Adrenal gland (tissue), 9 donors: ENCODE measurements at regions not wholly inside any gene's neighbourhood (a gene's known extent, or its start where the extent isn't known, plus 50 kb on each side); places are given as distances from the start of the nearest gene placed in this dataset.
"Not testable (repeated sequence)": the region's sequence is repeated elsewhere in the genome, so short reads cannot be mapped to it uniquely, and the experiment has no call there.

Experiments used
- DNase-seq, 7 donors: peaks; one replicate each; pipeline ENCODE4 v3.0.0-alpha.2; 2019 to 2020
- H3K27ac ChIP-seq, 5 donors: fragments of 200-600 bp; sonication (generic) in 4 of 5; 1 replicate in 3 of 5; 2 replicates in 2 of 5; pipeline versions ENCODE4 v1.5.1 to v1.8.0; 2016 to 2020; ENCODE audit warnings: mild to moderate bottlenecking in 1 of 5
- H3K27me3 ChIP-seq: fragments of 200-600 bp; 2 replicates; pipeline ENCODE4 v1.8.0; 2021
- H3K36me3 ChIP-seq, 2 donors: fragments of 200-600 bp; replicated peaks in 1 of 2; 1 replicate in 1 of 2; 2 replicates in 1 of 2; pipeline versions ENCODE4 v1.5.1 to v1.8.0; 2018 to 2022
- H3K4me1 ChIP-seq, 2 donors: fragments of 200-600 bp; replicated peaks in 1 of 2; 1 replicate in 1 of 2; 2 replicates in 1 of 2; pipeline versions ENCODE4 v1.5.1 to v1.8.0; 2018 to 2021
- H3K4me3 ChIP-seq, 4 donors: fragments of 200-600 bp; sonication (generic) in 3 of 4; one replicate each; pipeline ENCODE4 v1.5.1; 2016 to 2018
- H3K9me3 ChIP-seq, 3 donors: fragments of 200-600 bp; sonication (generic) in 1 of 3; replicated peaks in 1 of 3; 1 replicate in 2 of 3; 2 replicates in 1 of 3; pipeline versions ENCODE4 v1.5.1 to v1.8.0; 2016 to 2021
- CTCF ChIP-seq, 6 experiments: fragments of 450-650 bp in 4 of 6; fragments of 200-600 bp in 2 of 6; sonication (generic) in 1 of 6; IDR thresholded peaks; 1 replicate in 5 of 6; 2 replicates in 1 of 6; pipeline versions ENCODE4 v1.5.1 to v1.8.0; 2016 to 2021; ENCODE audit warnings: antibody characterized with exemption in 6 of 6, mild to moderate bottlenecking in 2 of 6, moderate library complexity in 1 of 6
- POLR2A ChIP-seq, 2 donors: fragments of 450-650 bp; IDR thresholded peaks; one replicate each; pipeline ENCODE4 v1.6.1; 2017; ENCODE audit warnings: antibody characterized with exemption in 2 of 2, mild to moderate bottlenecking in 2 of 2, moderate library complexity in 1 of 2
- WGBS, 4 donors: extraction: QIAGEN DNeasy Blood & Tissue Kit in 2 of 4; methylation state at CpG; one replicate each; pipeline versions ENCODE4 v1.1.5 to v1.1.7; 2013 to 2017; 5-methylcytosine and 5-hydroxymethylcytosine counted together
- intact Hi-C, 2 donors: fragments of 100-400 bp; cut with DNase I; formaldehyde crosslinking; loops; one replicate each; pipeline versions ENCODE4 v1.14.1 to v1.15.0; 2022 to 2023
- donor health status: healthy with polysubstance abuse.
- donor health status: Bipolar disorder and iron deficiency.
- donor health status: DM: yes; HTN: yes; CAD: no.
- donor health status: DM: no; HTN: no; CAD: no.
- donor health status: DM: no; HTN: no; CAD: no.

DNA sequence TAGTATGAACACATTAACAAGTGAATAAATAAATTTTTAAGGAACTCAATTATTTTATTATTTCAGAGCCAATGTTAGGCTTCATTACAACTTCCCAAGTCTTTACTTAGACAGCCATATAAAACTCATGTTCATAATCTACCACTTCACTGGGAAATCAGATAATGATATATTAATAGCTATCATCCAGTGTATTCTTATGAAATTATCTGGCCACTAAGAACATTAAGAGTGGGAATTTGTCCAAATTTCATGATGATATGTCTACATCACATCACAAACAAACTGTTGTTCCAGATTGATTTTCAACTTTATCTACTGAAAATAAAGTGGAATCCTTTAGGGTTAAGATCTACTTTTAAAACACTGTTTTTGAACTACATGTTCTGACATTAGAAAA lies 668.6 kb downstream of the EFNA5 start:
- H3K27me3 ChIP-seq = no peaks in the 10 kb centered on the region
- no peaks in the 10 kb centered on the region for H3K36me3 ChIP-seq
- no peak for DNase-seq
- H3K27ac ChIP-seq = no peak overlapping the region
- H3K4me3 ChIP-seq = no peak overlapping the region
- no peaks in the 10 kb centered on the region for H3K4me1 ChIP-seq
- intact Hi-C loops = no loop called here
- TF ChIP-seq CTCF (IDR thresholded peaks at IDR 0.05) (no peak), POLR2A (IDR thresholded peaks at IDR 0.05) (no peak)
- no peaks in the 10 kb centered on the region for H3K9me3 ChIP-seq

DNA sequence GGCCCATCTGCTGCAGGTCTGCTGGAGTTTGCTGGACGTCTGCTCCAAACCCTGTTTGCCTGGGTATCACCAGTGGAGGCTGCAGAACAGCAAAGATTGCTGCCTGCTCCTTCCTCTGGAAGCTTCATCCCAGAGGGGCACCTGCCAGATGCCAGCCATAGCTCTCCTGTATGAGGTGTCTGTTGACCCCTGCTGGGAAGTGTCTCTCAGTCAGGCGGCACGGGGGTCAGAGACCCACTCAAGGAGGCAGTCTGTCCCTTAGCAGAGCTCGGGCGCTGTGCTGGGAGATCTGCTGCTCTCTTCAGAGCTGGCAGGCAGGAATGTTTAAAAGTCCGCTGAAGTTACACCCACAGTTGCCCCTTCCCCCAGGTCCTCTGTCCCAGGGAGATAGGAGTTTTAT lies 671.2 kb downstream of the EFNA5 start:
- WGBS, 4 donors = 74 to 91% (median 82%) methylated on average over 2 to 6 of the region's 6 CpGs
- H3K36me3 ChIP-seq, DNase-seq, H3K9me3 ChIP-seq, H3K4me3 ChIP-seq, H3K4me1 ChIP-seq, intact Hi-C loops, H3K27me3 ChIP-seq, H3K27ac ChIP-seq: not testable (repeated sequence)

GRCh38 chr5:106986006-106986405 lies 684.7 kb downstream of the EFNA5 start:
- 33 to 81% (median 46%) methylated on average over 2 of the region's 2 CpGs for WGBS, 4 donors
- no peak for DNase-seq
- TF ChIP-seq CTCF (IDR thresholded peaks at IDR 0.05) (no peak), POLR2A (IDR thresholded peaks at IDR 0.05) (no peak)
- Histone ChIP-seq H3K27me3 (no peaks in the 10 kb centered on the region), H3K4me1 (no peaks in the 10 kb centered on the region), H3K36me3 (no peaks in the 10 kb centered on the region), H3K4me3 (no peak overlapping the region), H3K9me3 (no peaks in the 10 kb centered on the region), H3K27ac (no peak overlapping the region)
- intact Hi-C loops = no loop called here

DNA sequence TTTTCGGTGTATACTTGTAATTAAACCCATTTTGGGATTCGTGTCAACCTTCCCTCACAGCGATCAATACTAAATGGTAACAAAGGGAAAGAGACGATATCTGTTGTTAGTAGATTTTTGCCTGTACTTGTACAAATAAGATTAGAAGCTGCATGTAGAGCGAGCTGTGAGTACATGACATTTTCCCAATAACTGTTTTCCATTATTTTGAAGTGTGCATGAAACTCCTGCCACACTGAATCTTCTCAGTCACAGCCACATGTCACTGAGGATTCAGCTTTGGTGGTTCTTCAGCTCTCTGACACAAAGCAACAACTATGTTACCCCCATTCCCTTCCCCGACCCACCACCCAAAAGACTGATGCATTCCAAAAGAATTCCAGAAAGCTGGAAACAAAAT lies 685.6 kb downstream of the EFNA5 start:
- H3K27me3 ChIP-seq = no peaks in the 10 kb centered on the region
- intact Hi-C loops = no loop called here
- H3K36me3 ChIP-seq = no peaks in the 10 kb centered on the region
- no peaks in the 10 kb centered on the region for H3K9me3 ChIP-seq
- no peak for DNase-seq
- WGBS, 4 donors = 69 to 89% (median 79%) methylated on average over 6 of the region's 6 CpGs
- no peaks in the 10 kb centered on the region for H3K4me1 ChIP-seq
- TF ChIP-seq POLR2A (IDR thresholded peaks at IDR 0.05) = no peak
- TF ChIP-seq CTCF (IDR thresholded peaks at IDR 0.05) = no peak
- no peak overlapping the region for H3K4me3 ChIP-seq
- no peak overlapping the region for H3K27ac ChIP-seq

DNA sequence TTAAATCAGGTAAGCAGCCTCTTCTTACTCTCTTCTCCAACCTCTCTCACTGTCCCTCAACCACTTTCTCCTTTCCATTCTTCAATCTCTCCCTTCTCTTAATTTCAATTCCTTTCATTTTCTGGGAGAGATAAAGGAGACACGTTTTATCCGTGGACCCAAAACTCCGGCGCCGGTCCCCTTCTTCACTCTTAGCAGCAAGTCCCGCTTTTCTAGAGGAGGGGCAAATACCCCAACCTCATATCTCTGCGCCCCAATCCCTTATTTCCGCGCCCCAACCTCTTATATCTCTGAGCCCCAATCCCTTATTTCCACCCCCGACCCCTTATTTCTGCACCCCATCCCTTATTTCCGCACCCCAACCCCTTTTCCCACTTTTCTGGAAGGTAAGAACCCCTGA lies 691.6 kb downstream of the EFNA5 start:
- 86 to 93% (median 90%) methylated on average over 11 of the region's 11 CpGs for WGBS, 4 donors
- H3K9me3 ChIP-seq, intact Hi-C loops, H3K4me3 ChIP-seq, H3K27ac ChIP-seq, H3K4me1 ChIP-seq, H3K36me3 ChIP-seq, DNase-seq, H3K27me3 ChIP-seq: not testable (repeated sequence)

DNA sequence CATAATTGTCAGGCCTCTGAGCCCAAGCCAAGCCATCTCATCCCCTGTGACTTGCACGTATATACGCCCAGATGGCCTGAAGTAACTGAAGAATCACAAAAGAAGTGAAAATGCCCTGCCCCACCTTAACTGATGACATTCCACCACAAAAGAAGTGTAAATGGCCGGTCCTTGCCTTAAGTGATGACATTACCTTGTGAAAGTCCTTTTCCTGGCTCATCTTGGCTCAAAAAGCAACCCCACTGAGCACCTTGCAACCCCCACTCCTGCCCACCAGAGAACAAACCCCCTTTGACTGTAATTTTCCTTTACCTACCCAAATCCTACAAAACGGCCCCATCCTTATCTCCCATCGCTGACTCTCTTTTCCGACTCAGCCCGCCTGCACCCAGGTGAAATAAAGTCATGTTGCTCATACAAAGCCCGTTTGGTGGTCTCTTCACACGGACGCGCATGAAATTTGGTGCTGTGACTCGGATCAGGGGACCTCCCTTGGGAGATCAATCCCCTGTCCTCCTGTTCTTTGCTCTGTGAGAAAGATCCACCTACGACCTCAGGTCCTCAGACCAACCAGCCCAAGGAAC lies 692.1 kb downstream of the EFNA5 start:
- DNase-seq, H3K4me3 ChIP-seq, H3K27me3 ChIP-seq, intact Hi-C loops, H3K27ac ChIP-seq, H3K36me3 ChIP-seq, H3K9me3 ChIP-seq, H3K4me1 ChIP-seq: not testable (repeated sequence)
- 82 to 90% (median 85%) methylated on average over 12 to 13 of the region's 13 CpGs for WGBS, 4 donors
